ENCODE measurements at regions not wholly inside any gene's neighbourhood (a gene's known extent, or its start where the extent isn't known, plus 50 kb on each side); places are given as distances from the start of the nearest gene placed in this dataset.
A peak's percentile ranks its signal among the peaks of the same experiment; 100 is the strongest.

DNA sequence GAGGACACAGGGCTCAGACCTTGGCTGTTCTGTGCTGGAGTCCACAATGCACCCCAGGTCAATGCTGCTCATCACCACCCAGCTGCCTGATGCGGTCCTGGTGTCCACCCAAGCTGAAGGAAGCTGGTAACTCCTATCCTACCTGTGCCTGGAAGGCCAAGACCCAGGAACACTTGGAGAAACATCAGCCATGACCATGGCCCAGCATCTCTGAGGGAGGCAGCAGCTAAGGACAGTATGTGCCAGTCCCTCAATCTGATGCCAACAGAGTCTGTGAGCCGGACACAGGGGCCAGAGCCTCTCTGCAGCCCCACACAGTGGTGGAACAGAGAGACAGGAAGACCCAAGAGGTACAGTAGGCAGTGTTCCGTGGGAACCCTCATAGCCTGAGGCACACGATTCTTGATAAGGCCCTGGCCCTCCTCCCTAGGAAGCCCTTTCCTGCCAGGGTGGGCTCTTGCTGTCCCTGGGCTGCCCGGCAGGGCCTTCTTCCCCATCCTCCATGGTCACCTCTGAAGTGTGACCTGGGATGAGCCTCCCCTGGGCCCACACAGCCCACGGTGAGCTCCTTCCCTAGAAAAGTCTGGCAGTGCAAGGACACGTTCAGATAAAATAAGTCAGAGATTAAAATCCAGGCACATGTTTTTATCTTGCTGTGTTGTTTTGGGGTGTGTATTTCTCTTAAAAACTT lies 170.7 kb downstream of the THBS2 start:
- peak; percentile 34 for DNase-seq (ENCODE audit: low spot score)

DNA sequence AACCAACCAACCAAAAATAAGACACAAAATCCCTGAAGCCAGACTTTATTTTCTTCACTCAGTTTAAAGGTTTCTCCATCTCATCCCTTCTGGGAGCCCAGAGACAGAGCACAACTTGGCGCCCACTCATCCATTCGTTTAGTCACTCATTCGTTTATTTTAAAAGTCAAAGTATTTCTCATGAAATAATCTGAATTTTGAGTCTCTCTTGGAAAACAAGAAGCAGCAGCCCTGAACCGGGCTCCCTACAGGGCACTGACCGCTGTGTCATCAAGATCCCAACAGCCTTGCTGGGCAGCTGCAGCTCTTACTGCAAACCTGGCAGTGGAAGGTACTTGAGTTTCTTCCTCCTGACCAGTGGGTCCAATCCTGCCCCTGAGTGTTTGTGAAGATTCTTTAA lies 171.6 kb downstream of the THBS2 start:
- peak; percentile 44 for DNase-seq (ENCODE audit: low spot score)

DNA sequence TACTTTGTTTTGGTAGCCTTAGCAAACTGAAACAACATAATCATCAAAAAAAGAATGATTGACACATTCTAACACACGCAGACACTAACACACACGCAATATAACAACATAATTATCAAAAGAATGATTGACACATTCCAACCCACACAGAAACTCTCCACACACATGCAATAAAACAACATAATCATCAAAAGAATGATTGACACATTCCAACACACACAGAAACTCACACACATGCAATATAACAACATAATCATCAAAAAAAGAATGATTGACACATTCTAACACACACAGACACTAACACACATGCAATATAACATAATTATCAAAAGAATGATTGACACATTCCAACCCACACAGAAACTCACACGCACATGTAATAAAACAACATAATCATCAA lies 172.4 kb downstream of the THBS2 start:
- no peak for DNase-seq (ENCODE audit: low spot score)

DNA sequence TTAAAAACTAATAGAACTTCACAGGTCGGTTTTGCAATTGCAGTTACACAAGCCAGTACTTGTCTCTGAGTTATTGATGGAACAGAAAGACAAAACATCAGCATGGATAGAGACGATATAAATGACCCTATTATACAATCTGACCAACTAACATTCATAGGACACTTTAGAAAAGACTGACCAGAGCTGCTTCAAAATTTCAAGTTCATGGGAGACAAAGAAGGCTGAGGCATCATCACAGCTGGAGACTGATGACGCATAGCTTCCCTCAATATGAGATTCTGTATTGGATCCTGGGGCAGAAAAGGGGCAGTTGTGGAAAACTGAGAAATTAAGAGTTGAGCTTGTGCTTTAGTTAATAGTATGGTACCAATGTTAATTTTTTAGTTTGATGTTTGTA lies 174.0 kb downstream of the THBS2 start:
- DNase-seq (ENCODE audit: low spot score) = no peak

DNA sequence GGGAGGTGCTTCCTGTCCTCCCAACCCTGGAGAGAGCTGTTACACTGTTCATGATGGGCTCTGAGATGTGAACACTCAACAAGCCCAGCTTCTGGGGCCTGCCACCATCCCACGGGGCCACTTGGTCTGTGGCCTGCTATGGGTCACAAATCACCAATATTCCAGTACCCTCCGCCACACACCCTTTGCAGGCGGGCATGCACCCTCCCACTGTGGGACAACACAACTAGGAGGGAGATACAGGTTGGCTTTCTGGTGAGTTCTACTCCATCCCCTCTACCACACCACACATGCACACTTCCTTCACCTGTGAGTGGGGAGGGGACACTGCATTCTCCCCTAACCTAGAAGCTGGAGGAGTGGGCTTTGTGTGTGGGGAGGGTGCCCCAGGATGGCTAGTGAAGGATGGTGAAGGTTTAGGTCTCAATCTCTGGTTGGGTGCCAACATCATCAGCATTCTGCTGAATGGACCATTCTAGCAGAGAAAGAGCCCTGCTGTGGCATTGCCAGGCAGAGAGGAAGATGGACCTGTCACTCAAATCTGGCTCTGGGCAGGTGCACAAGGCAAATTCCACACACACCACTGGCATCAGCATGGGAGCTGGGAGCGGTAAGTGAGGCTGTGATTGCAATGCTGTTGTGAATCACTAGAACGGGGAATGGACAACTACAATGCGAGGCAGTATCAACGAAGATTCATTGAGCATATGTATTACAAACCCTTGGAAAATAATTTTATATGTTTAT lies 175.1 kb downstream of the THBS2 start:
- no peak for DNase-seq (ENCODE audit: low spot score)

DNA sequence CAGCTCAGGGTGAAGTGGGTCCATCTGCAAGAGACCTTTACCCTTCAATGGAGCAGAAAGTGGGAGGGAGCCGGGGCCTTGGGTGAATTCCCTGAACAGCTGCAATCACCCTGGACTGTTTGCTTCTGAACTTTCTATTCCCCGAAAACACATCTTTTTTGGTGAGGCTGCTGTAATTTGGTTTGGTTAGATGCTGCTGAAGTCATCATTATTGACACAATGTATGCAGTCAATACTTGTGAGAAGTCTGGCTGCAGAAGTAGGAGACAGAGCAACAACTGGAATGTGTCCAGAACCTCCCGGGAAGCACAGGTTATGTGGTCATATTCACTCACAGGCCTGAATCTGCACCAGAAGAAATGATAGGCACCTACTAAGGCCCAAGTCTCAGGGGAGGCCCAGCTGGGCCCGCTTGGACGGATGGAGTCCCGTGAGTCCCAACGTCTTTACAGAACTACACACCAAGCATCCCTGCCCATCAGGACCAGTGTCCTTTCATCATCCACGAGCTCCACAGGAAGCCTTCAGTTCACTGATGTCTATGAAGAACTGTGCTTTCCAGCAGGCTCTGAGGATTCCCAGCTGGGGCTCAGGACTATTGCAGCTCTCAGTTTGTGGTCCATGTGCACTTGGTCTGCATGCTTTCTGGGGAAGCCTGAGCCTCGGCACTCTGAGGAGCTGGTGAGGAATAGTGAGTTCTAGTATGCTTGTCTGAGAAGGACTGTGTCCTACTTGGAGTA lies 177.6 kb downstream of the THBS2 start:
- DNase-seq (ENCODE audit: low spot score) = no peak

DNA sequence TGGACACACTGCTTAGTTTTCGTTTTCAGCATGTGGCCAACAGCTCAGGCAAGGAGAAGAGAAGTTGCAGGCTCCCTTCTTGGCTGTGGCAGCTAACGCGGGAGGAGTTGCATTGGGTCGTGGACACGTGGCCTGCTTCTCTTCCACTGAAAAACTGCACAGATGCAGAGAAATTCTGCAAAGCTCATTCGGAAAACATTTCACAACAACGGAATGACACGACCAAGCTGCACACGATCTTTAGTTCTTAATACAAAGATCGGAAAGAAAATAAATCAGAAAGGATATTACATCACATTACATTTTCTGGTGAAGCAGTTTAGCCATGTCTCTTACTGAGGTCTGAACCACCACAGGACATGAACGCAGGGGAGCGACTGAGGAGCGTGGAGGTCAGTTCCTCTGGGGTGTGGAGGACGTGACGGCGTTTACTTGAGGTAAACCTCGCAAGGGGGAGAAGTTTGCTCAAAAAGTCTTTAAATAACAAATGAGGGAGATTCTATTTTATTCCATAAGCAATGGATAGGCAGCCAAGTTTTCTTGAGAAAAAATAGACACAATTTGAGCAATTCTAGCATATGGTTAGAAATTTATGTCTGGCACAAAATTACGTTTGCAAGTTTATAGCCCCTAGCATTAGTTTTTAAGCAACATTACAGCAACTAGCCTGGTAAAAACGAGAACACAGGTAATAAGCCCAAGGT lies 178.3 kb downstream of the THBS2 start:
- DNase-seq (ENCODE audit: low spot score) = no peak

DNA sequence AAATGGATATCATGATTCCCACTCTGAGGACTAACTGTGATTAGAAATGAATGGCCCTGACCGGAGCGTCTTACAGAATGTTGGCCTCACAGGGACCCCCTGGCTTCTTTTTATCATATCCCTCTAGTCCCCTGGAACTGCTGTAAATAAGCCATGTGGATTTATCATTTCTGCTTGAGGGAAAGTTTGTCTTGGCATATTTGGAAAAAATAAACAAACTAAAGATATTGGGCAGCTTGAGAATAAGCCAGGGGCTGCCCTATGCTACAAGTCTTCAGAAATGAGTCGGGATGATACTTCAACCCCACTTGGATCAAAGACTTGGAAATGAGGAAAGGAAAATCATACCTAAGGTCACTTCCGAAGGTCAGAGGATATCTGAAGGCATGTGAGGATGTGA lies 179.1 kb downstream of the THBS2 start:
- no peak for DNase-seq (ENCODE audit: low spot score)

DNA sequence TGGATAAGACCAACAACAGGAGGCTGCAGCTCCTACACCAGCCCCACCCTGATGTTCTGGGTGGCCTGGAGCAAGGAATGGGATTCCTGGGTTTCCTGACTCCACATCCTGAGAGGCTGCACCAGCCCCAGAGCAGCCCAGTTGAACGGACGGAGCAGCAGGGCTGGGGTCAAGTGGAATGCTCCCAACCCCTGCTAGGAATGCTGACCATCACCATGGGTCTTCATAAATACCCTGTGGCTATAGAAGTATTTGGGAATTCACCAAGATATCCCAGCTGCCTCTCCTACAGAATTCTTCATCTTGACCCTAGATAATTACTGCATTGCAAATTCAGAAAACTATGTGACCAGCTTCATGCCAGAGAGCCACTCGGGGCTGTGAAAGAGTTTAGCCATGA lies 180.3 kb downstream of the THBS2 start:
- DNase-seq (ENCODE audit: low spot score) = no peak

DNA sequence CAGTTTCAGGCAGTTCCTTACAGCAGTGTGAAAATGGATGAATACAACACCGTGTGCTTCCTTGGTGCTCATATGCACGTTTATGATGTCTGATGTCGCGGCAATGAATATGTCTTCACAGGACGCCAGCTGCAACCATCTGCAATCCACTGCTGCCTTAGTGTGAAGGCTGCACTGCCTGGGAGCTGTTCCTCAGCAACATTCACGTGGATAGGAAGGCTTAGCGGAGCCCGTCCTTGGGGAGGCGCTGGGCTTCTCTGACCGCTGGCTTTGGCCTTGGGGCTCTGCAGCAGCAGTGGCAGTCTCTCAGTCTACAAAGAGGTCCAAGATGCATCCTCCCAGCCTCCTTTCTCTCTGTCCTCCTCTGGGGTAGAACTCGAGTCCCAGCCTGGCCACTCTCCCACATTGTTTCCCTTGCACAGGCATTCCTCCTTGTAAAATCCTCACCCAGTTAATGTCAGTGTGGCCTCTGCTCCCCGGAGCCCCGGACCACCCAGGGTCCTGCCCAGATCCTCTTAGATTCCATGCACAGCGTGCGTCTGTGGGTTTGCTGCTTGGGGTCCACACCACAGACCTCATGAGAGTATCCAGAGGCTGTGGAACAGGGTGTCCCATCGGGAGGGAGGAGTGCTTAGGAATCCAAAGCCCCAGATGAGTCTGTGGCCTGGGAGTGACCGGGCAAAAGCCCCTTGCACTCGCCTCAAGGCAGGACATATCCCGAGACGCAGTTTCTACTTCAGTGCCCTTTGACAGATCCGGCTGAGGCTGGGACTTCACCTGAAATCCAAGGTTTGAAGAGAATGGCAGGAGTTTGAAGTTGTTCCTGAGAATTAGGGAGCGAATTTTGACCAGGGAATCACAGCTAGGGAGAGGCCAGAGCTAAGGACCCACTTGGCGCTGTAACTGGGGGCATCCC lies 181.3 kb downstream of the THBS2 start:
- no peak for DNase-seq (ENCODE audit: low spot score)

DNA sequence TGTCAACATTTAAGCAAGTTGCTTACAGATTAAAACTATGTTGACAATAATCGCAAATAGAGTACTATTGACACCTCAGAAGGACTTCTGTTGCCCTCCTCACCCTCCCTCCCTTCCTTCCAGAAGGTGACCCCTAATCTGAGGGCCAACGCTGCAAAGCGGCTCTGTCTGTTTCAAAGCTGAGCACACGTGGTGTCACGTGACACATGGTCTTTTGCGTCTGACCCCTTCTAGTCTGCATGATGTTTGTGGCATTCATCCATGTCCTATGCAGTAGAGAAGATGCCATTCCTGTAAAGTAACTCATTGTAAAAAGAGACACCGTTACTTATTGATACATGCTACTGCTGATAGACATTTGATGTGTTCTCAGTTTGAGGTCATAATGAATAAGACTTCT lies 182.3 kb downstream of the THBS2 start:
- DNase-seq (ENCODE audit: low spot score) = no peak

DNA sequence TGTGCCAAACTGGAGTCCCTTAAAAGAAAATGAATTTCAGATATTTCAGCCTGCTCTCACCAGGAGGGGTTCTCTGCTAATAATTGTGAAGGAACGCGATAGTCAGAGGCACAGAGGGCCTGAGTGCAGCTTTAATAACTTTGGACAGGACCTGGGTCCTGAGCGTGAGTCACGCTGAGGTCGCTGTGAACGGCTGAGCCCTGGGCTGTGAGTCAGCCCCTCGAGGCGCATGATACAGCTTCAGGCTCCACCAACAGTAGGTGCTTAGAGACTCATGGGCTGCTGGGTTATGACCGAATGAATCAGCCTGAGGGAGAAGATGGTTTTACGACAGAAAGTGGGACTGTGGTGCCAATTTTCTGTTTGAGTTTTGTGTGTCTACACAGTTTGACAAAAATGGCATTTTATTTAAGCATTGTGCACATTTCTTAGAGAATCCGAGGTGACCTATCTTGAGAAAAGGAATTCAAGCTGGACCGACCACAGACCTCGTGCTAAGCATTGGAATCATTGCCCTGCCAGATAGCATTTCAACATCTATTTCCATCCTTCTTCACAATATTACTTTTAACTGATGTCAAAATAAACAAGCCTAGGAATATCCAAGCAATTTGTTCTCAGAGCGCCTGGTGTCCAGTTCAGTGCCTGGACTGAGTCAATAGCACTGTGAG lies 183.0 kb downstream of the THBS2 start:
- no peak for DNase-seq (ENCODE audit: low spot score)

DNA sequence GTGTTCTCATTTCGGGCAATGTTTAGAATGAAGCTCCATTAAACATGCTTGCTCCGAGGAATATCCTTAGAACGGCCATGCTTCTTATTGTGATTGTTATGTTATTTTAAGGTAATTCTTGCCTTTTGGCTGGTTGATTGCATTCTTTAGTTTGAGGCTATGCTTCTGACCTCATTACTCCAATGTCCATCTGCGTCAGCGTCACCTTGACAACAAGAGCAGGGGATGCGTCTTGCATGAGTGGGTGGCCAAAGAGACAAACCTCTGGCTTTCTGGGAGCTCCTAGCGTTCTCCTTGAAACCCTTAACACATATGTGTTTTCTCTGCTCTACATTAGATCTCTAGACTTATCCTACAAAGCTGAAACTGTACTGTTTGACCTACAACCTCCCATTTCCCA lies 184.3 kb downstream of the THBS2 start:
- no peak for DNase-seq (ENCODE audit: low spot score)

DNA sequence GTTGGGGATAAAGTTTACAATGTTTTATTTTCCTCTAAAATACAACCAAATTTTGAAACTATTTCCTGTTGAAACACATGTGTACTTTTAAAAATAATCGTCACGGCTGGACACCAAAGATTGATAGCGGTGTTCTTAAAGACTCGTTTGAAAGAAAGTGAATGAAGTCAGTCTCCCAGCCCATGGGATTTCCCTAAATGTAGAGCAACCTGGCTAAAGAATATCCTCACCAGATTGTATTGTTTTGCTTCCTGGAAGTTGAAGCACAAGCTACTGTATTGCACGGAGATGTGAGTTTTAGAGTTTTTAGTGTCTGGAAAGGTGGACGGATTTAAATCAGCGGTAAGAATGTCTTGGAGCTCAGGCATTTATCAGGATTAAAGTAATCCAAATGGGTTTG lies 189.5 kb downstream of the THBS2 start:
- DNase-seq (ENCODE audit: low spot score) = no peak

DNA sequence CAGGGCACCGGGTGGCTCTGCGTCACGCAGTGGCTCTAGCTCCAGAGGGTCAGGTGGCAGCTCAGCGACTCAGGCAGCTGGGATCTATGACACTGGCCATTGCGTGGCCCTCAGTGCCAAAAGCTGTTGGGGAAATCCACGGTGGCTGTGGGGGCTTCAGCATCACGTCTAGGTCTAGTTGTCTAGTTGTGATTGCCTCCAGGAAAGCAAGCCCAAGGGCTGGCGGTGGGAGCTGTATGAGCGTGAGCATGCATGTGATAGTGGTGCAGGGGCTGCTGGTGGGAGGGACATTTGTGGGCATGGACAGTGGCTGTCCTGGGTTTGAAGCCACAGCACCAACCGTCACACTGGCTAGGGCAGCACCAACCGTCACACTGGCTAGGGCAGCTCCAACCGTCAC lies 191.4 kb downstream of the THBS2 start:
- no peak for DNase-seq (ENCODE audit: low spot score)

DNA sequence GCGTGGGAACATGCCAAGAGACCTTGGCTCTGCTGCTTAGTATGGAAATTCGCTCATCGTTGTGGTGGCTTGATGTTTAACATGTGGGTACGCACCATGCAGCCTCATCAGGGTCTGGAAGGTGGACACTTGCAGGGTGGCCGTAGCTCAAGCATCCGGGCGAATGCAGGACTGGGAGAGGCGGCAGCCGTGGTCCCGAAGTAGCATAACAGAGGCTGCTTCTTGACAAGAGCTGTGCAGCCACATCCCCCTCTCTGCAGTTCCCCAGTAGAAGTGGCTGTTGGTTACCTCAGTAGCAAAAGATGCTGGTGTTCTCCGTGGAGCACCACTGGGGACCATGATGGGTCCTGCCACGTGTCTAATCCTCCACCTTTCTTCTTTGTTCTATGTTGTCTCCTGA lies 195.0 kb downstream of the THBS2 start:
- DNase-seq (ENCODE audit: low spot score) = no peak

DNA sequence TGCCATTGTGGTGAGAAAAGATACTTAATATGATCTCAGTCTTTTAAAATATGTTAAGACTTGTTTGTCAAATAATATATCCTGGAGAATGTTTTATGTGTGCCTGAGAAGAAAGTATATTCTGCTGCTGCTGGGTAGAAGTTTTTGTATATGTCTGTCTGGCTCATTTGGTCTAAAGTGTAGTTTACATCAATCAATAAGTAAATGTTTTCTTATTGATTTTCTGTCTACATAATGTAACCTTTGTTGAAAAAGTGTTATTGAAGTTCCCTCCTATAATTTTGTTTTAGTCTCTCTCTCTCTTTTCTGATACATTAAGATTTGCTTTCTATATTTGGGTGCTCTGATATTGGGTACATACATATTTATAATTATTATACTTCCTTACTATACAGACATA lies 201.2 kb downstream of the THBS2 start:
- DNase-seq (ENCODE audit: low spot score) = no peak

DNA sequence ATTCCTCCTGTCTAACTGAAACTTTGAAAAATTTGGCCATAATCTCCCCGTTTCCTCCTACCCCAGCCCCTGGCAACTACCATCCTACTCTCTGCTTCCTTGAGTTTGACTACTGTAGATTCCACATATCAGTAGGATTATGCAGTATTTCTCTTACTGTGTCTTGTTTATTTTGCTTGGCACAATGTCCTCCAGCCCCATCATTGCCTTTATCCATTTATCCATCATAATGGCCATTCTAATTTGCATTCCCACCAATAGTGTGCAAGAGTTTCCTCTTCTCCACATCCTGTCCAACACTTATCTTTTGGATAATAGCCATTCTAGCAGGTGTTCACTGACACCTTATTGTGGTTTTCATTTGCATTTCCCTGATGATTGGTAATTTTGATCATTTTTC lies 202.3 kb downstream of the THBS2 start:
- no peak for DNase-seq (ENCODE audit: low spot score)

DNA sequence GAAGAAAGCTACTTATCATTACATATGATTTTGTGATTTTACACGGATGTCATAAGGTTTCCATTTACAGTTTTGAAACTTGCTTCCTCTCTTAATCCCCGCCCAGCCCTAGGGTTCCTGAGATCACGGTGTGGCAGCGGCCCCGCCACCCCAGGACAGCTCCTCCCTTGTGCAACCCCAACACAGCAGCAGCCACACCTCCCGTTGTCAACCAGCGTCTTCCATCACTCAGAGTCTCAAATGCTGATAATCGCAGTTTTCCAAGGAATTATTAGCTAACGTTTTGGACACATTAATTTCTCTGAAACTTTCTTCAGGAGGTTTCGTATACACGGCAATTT lies 204.8 kb downstream of the THBS2 start:
- no peak for DNase-seq (ENCODE audit: low spot score)

DNA sequence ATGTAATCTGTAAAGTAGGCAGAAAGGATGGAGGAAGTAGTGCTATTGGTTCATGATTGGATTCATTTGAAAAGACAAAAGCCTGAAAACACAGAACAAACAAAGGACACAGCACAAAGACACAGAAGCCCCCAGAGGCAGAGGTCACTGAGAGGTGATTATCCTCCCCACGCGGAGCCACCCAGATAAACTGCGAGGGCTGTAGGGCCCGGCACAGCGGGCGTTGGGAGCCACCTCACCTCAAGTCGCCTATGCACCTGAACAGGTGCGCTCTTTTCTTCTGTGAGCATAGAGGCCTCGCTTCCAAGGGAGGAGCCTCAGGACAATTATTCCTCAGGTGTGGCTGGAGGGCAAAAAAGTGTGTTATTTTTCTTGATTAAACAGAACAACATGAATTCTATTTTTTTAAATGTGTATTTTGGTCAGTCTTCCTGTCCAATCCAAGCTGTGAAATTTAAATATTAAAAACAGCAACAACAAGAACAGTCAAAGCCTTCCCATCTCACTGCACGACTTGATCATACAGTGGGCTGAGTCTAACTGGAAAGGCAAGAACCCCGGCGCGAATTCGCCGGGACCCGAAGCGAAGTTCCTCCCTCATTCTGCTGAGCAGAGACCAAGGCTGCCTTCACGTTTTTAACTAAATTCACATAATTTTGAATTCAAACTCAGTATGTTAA lies 205.3 kb downstream of the THBS2 start:
- DNase-seq (ENCODE audit: low spot score) = no peak

DNA sequence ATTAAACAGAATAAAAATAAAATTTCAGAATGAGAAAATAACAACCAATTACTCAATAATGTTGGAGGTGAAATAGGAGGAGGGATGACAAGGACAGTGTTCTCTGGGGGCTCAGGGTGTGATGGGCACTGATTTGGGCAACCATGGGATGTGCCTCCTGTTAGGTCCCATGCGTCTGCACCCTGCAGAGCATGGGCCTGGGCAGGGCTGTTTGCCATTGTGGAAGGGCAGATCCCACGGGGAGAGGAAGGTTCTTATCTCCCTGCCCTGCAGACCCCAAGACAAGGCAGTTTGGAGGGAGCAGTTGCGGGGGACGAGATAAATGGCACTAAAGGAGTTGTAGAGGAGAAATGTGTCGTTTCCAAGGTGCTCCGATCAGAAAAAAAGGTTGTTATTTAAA lies 206.3 kb downstream of the THBS2 start:
- no peak for DNase-seq (ENCODE audit: low spot score)
